ENCODE measurements at regions not wholly inside any gene's neighbourhood (a gene's known extent, or its start where the extent isn't known, plus 50 kb on each side); places are given as distances from the start of the nearest gene placed in this dataset.

DNA sequence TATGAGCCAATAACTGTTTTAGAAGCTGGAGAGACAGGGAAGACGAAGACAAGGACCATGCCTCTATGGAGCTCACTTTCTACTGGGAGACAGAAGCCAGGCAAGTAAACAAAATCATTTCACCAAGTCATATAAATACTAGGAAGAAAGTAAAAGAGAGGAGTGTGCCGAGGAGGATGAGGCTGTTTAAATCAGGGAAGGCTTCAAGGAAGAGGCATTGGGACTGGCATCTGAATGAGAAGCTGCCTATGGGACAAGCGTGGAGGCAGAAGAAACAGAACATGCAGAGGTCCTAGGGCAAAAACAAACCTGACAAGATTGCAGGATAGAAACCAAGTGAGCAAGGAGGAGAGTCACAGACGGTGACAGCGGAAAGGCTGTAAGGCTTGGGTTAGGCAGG, 68.1 kb upstream of the CPLX2 start (continued):
- TF ChIP-seq SIRT6 (IDR thresholded peaks at IDR 0.05; ENCODE audit: low read length) = no peak
